HG03060 (cell line): ENCODE measurements at regions not wholly inside any gene's neighbourhood (a gene's known extent, or its start where the extent isn't known, plus 50 kb on each side); places are given as distances from the start of the nearest gene placed in this dataset.

Experiments
- ATAC-seq: cut with Tn5 transposase; IDR thresholded peaks from one replicate; pipeline ENCODE4 v1.9.1; 2021; ENCODE audit warnings: low read depth, moderate number of reproducible peaks; ENCODE audit not compliant: unreplicated experiment

DNA sequence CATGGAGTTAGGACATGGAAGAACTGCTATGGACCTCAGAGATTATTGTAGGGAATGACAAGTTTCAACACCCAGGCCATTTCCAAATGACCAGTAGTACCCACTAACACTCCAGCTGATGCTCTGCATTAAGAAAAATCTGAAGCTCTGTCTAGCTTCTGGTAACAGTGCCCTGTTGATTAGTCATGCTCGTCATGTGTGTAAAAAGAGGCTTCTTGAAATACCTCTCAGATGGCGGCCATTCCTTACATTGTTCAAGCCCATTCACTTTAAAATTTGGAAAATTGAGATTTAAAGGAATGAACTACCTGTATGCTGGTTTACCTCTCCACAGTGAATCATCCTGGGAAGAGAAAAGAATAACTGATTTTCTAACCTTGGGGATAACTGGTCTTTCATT, 527.9 kb upstream of the ARGLU1 start:
- ATAC-seq = no peak

DNA sequence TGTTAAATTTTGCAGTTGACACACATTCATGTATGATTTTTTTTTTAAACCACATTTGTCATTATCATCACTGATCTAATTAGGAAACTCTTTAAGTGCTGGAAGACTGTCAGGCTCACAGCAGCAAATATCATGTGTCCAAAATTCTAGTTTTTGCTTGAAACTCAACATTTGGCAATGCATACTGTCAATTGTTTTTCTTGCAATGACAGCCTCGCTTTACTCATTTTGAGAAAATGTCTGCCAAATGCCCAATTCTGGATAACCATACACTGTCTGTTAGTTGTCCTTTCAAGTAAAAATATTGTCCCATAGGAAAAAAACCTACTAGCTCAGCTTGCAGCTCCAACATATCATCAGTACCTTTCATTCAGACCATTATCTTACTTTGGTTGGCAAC, 523.9 kb upstream of the ARGLU1 start:
- ATAC-seq = no peak

DNA sequence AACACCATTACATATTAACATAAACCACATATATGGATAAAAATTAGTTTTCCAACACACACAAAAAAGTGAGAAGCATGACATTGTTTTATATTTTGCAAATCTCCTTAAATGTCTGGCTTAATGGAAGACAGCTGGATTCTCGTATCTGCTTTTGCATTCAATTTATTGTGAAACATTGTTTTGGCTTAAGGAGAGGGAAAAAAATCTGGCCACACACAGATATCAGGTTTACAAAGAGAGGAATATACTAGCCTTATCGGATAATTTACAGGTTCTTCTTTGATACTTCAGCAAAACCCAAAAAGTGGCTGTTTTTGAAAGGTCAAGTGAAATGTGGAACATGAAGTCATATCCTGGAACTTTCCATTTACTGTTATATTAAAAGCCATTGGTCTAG, 523.5 kb upstream of the ARGLU1 start:
- no peak for ATAC-seq

DNA sequence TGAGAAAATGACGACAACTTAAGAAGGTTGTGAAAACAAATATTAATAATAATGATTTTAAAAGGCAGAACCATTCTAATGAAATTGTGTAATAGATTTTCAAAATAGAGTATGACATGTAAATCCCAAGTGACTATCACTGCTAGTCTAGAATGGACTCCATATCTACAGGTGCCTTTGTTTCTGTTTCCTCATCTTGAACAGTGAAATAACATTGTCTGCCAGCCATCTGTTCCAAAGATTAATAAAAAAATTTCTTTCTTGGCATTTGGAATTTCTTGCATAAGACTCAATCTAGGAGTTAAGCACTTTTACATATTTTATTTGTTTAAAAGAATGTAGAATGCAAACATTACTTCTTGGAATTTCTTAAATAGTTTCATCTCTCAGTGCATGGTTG, 520.1 kb upstream of the ARGLU1 start:
- ATAC-seq = no peak

- ATAC-seq = no peak
Observed at GRCh38 chr13:107079423-107080049, 511.6 kb upstream of the ARGLU1 start.

- no peak for ATAC-seq
Observed at GRCh38 chr13:107078229-107078765, 510.4 kb upstream of the ARGLU1 start.

- ATAC-seq = no peak
Observed at GRCh38 chr13:107076801-107077200, 508.9 kb upstream of the ARGLU1 start.

- no peak for ATAC-seq
Observed at GRCh38 chr13:107075576-107075975, 507.6 kb upstream of the ARGLU1 start.

DNA sequence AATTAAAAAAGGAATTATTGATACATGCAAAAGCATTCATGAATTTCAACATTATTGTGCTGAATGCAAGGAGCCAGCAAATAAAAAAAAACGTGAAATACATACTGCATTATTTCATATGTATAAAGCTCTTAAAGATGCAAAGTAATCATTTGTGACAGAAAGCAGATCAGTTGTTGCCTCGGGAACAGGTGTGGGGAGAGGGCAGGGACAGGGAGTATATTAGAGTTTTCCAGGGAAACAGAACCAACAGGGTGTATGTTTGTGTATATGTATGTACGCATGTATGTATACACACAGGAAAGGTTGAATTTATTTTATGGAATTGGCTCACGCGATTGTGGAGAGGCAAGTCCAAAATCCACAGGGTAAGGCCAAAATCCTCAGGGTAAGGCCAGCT, 502.9 kb upstream of the ARGLU1 start:
- no peak for ATAC-seq

- ATAC-seq = no peak
Observed at GRCh38 chr13:107069108-107069776, 501.3 kb upstream of the ARGLU1 start.

DNA sequence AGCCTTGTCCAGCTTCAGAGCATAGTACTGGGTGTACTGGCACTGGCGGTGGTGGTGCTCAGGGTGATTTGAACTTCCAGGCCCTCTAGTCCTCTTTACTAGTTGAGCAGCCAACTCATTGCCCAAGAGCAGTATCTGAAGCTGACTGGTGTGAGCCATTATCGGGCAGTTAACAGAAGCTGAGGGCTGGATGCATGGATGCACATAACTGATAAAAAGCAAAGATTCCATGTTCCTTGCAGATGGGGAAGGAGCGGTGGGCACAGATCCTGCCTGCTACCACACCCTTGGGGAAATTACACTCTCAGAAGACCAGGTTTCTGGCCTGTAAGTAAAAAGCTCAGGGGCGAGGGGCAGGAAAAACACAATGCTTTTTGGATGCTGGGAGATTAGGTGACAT, 499.4 kb upstream of the ARGLU1 start:
- ATAC-seq = no peak

DNA sequence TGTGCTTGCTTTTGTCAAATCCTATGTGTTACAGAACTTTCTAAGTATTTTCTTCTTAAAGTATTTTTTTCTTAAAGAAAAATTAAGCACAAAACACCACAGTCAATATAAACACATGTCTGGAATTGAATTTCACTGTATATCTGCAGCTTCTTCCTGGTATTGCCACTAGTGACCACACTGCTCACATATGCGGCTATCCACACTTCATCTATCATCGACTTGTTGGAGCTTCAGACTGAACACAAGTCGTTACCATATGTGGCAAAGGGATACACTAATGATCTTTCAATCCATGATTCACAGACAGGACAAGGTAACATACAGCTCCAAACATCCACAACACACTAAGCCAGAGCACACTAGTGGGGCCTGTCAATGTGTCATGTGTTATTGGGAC, 498.4 kb upstream of the ARGLU1 start:
- no peak for ATAC-seq

- no peak for ATAC-seq
Observed at GRCh38 chr13:107065036-107065435, 497.1 kb upstream of the ARGLU1 start.

DNA sequence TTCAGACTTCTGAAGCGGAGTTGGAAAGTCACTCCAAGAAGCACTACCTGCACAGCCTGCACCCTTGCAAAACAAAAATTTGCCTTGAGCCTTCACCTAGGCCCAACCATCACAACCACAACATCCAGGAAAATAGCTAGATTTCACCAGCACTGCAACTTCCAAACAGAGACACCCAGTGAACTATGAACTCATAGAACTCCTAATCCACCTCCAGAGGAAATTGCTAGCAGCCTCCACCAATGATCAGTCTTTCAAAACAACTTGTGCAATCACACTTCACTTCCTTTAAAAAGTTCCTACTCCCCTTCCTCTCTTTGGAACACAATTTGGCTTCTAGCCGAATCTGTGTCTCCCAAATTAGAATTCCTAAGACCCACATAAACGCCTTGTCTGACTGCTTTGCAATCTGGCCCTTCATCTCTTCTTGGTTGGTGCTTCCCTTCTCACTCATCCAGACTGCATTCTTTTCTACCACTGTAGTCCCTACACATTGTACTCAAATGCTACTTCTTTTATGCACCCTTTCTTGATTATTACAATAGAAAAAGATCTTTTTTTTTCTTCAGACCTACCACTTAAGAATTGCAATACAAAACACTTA, 489.2 kb upstream of the ARGLU1 start:
- no peak for ATAC-seq

GRCh38 chr13:107043021-107043956, 475.4 kb upstream of the ARGLU1 start:
- no peak for ATAC-seq

DNA sequence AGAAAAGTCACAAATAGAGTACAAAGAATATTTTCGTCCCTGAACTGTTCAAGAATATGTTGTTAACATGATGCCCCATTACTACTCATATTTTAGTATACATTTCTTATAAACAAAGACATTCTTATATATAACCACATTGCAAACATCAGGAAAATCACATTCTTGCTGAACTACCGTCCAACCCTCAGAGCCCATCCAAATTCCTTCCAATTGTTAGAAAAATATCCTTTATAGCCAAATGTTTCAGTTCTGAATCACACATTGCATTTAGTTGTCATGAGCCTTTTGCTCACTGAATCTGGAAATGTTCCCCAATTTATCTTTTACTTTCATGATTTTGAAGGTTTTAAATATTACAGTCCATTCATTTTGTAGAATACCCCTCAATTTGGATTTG, 467.8 kb upstream of the ARGLU1 start:
- no peak for ATAC-seq

- ATAC-seq = no peak
Observed at GRCh38 chr13:107035186-107035585, 467.2 kb upstream of the ARGLU1 start.

DNA sequence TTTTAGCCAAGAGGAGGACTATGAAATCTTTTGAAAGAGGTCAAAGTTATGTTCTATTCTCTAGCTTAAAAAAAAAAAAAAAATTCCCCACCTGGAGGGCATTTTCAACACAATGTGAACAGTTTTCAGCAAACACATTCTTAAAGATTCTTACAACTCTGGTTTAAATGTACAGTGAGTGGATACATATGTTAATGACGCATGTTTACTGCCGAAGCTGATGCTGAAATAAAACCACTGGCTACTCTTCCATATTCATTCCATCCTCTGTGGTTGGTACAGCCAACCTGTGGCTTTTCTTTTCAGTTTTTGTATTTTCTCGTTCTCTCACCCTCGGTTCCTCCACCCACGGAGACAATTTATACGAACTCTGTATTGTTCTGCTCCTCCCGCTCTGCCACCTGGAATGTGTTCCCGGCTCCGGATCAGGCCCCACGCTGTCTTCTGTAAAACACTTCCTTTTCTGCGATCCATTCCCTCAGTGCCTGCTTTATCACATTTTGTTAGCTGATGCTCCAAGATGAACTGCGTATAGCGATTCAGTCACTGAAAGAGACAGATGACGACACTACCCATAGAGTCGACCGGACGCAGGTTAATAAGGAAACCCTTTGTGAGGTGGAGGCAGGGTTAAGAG, 466.4 kb upstream of the ARGLU1 start:
- no peak for ATAC-seq

GRCh38 chr13:107031716-107032115, 463.8 kb upstream of the ARGLU1 start:
- no peak for ATAC-seq

- ATAC-seq = no peak
Observed at GRCh38 chr13:107028751-107029150, 460.8 kb upstream of the ARGLU1 start.
